ENCODE measurements at regions not wholly inside any gene's neighbourhood (a gene's known extent, or its start where the extent isn't known, plus 50 kb on each side); places are given as distances from the start of the nearest gene placed in this dataset.

DNA sequence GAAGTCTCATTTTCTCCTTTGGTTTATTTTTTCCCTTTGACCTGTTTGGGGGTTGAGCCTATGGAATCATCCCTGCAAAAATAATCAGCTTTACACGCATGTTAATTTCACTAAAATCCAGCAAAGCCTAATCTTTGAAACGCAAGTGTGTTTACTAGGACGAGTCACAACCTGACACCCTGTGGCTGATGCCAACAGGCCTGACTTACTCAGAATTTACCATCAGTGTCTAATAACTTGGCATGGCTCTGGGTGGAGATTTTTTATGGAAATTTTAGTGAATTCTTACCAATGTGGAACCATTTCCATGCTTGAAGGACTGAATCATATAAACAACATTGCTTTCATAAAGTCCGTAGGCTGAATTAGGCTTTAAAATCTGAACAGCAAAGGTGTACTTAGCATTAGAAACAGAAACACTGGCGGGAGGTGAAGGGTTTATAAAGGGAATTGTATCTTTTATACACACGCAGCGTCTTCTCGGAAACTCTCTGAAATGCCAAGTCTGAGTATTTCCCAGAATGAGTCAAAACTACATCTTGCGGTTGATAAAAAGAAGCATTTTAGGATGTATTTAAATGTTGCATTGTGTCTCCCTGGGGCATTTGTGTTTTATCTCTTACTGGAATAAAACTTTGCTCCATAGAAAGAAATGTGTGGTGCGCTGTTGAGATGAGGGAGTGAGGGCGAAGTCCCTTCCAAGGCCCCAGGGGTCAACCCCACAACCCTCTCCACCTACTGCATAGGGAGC lies 81.2 kb downstream of the DACT2 start:
- no peak for TF ChIP-seq GATA2 (IDR thresholded peaks at IDR 0.05; ENCODE audit: low read depth, low read length)
- TF ChIP-seq GATA3 (IDR thresholded peaks at IDR 0.05; ENCODE audit: low read depth, low read length), result no peak

All from SH-SY5Y (cell line).